Parathyroid adenoma (tissue), 2 donors: ENCODE measurements at regions not wholly inside any gene's neighbourhood (a gene's known extent, or its start where the extent isn't known, plus 50 kb on each side); places are given as distances from the start of the nearest gene placed in this dataset.

Experiments
- H2AFZ ChIP-seq: fragments of 300-600 bp; sonication (generic); one replicate; pipeline ENCODE4 v1.7.0; 2017; ENCODE audit warnings: antibody characterized with exemption, mild to moderate bottlenecking
- H3K27ac ChIP-seq: fragments of 300-600 bp; sonication (generic); one replicate; pipeline ENCODE4 v1.7.0; 2017
- H3K27me3 ChIP-seq: fragments of 300-600 bp; sonication (generic); one replicate; pipeline ENCODE4 v1.7.0; 2017; ENCODE audit warnings: low read length; ENCODE audit not compliant: control insufficient read depth, insufficient read depth
- H3K36me3 ChIP-seq: fragments of 300-600 bp; sonication (generic); one replicate; pipeline ENCODE4 v1.7.0; 2017; ENCODE audit warnings: low read length; ENCODE audit not compliant: control insufficient read depth, insufficient read depth
- H3K4me1 ChIP-seq: fragments of 300-600 bp; sonication (generic); one replicate; pipeline ENCODE4 v1.7.0; 2017; ENCODE audit warnings: control low read depth
- H3K4me2 ChIP-seq: fragments of 300-600 bp; sonication (generic); one replicate; pipeline ENCODE4 v1.7.0; 2017; ENCODE audit warnings: low read length
- H3K4me3 ChIP-seq: fragments of 300-600 bp; sonication (generic); one replicate; pipeline ENCODE4 v1.7.0; 2017; ENCODE audit warnings: low read depth, low read length
- H3K79me2 ChIP-seq: fragments of 300-600 bp; sonication (generic); one replicate; pipeline ENCODE4 v1.7.0; 2017; ENCODE audit warnings: control low read depth
- H3K9ac ChIP-seq: fragments of 300-600 bp; sonication (generic); one replicate; pipeline ENCODE4 v1.7.0; 2017; ENCODE audit warnings: mild to moderate bottlenecking
- H3K9me3 ChIP-seq: fragments of 300-600 bp; sonication (generic); one replicate; pipeline ENCODE4 v1.7.0; 2017; ENCODE audit warnings: low read length; ENCODE audit not compliant: control insufficient read depth
- CTCF ChIP-seq: fragments of 300-600 bp; sonication (generic); IDR thresholded peaks from one replicate; pipeline ENCODE4 v1.7.0; 2017; ENCODE audit warnings: antibody characterized with exemption, mild to moderate bottlenecking
- donor health status: primary hyperparathyroidism.

- Histone ChIP-seq H3K4me3 (no peak overlapping the region), H3K79me2 (no peaks in the 10 kb centered on the region), H3K9ac (no peak overlapping the region), H3K36me3 (no peaks in the 10 kb centered on the region), H2AFZ (no peak overlapping the region), H3K27me3 (no peaks in the 10 kb centered on the region), H3K4me2 (no peak overlapping the region), H3K9me3 (no peaks in the 10 kb centered on the region), H3K4me1 (no peaks in the 10 kb centered on the region), H3K27ac (no peak overlapping the region)
- no peak for TF ChIP-seq CTCF
Observed at GRCh38 chr11:82610671-82611070, 123.0 kb downstream of the FAM181B start.

GRCh38 chr11:82606738-82607137 lies 126.9 kb downstream of the FAM181B start:
- no peaks in the 10 kb centered on the region for H3K79me2 ChIP-seq
- H3K9me3 ChIP-seq: no peaks in the 10 kb centered on the region
- no peak overlapping the region for H3K4me3 ChIP-seq
- no peak overlapping the region for H2AFZ ChIP-seq
- no peak for TF ChIP-seq CTCF
- no peaks in the 10 kb centered on the region for H3K4me1 ChIP-seq
- H3K27ac ChIP-seq: no peak overlapping the region
- no peaks in the 10 kb centered on the region for H3K27me3 ChIP-seq
- no peaks in the 10 kb centered on the region for H3K36me3 ChIP-seq
- no peak overlapping the region for H3K4me2 ChIP-seq
- H3K9ac ChIP-seq: no peak overlapping the region

GRCh38 chr11:82601711-82602110 lies 132.0 kb downstream of the FAM181B start:
- Histone ChIP-seq H3K27me3 (no peaks in the 10 kb centered on the region), H3K36me3 (no peaks in the 10 kb centered on the region), H3K9ac (no peak overlapping the region), H3K4me2 (no peak overlapping the region), H3K4me1 (no peaks in the 10 kb centered on the region), H3K79me2 (no peaks in the 10 kb centered on the region), H3K4me3 (no peak overlapping the region), H3K9me3 (no peaks in the 10 kb centered on the region), H3K27ac (no peak overlapping the region), H2AFZ (no peak overlapping the region)
- no peak for TF ChIP-seq CTCF

GRCh38 chr11:82599836-82600235 lies 133.8 kb downstream of the FAM181B start:
- H3K9ac ChIP-seq: no peak overlapping the region
- H3K79me2 ChIP-seq: no peaks in the 10 kb centered on the region
- H3K4me2 ChIP-seq: no peak overlapping the region
- no peaks in the 10 kb centered on the region for H3K9me3 ChIP-seq
- H3K27ac ChIP-seq: no peak overlapping the region
- no peak overlapping the region for H2AFZ ChIP-seq
- H3K4me1 ChIP-seq: no peaks in the 10 kb centered on the region
- no peak overlapping the region for H3K4me3 ChIP-seq
- no peaks in the 10 kb centered on the region for H3K27me3 ChIP-seq
- no peaks in the 10 kb centered on the region for H3K36me3 ChIP-seq
- TF ChIP-seq CTCF: no peak

GRCh38 chr11:82586581-82586980 lies 147.1 kb downstream of the FAM181B start:
- Histone ChIP-seq H3K4me1 (no peaks in the 10 kb centered on the region), H3K36me3 (no peaks in the 10 kb centered on the region), H3K79me2 (no peaks in the 10 kb centered on the region), H3K9me3 (no peaks in the 10 kb centered on the region), H3K9ac (no peak overlapping the region), H2AFZ (no peak overlapping the region), H3K27me3 (no peaks in the 10 kb centered on the region), H3K4me2 (no peak overlapping the region), H3K4me3 (no peak overlapping the region), H3K27ac (no peak overlapping the region)
- TF ChIP-seq CTCF: no peak
